Glutamatergic neuron (in vitro differentiated cells): ENCODE measurements at regions not wholly inside any gene's neighbourhood (a gene's known extent, or its start where the extent isn't known, plus 50 kb on each side); places are given as distances from the start of the nearest gene placed in this dataset.

Experiments used
- DNase-seq: peaks from one replicate; pipeline ENCODE4 v3.0.0; 2022
- H3K27ac Mint-ChIP-seq: one replicate; pipeline ENCODE4 v1.8.0; 2020; ENCODE audit warnings: mild to moderate bottlenecking, mixed read lengths, inconsistent platforms; ENCODE audit not compliant: unreplicated experiment
- H3K27me3 Mint-ChIP-seq: one replicate; pipeline ENCODE4 v1.8.0; 2020; ENCODE audit warnings: mild to moderate bottlenecking, moderate library complexity, mixed read lengths, inconsistent platforms; ENCODE audit not compliant: unreplicated experiment
- H3K36me3 Mint-ChIP-seq: one replicate; pipeline ENCODE4 v1.8.0; 2020; ENCODE audit warnings: mild to moderate bottlenecking, mixed read lengths, inconsistent platforms; ENCODE audit not compliant: unreplicated experiment
- H3K4me1 Mint-ChIP-seq: one replicate; pipeline ENCODE4 v1.8.0; 2020; ENCODE audit warnings: mild to moderate bottlenecking, low read depth, mixed read lengths, inconsistent platforms; ENCODE audit not compliant: unreplicated experiment
- H3K4me3 Mint-ChIP-seq: one replicate; pipeline ENCODE4 v1.8.0; 2020; ENCODE audit warnings: mild to moderate bottlenecking, mixed read lengths, inconsistent platforms; ENCODE audit not compliant: unreplicated experiment
- H3K9me3 Mint-ChIP-seq: one replicate; pipeline ENCODE4 v1.8.0; 2020; ENCODE audit warnings: mild to moderate bottlenecking, moderate library complexity, mixed read lengths, inconsistent platforms; ENCODE audit not compliant: unreplicated experiment
- CTCF ChIP-seq: fragments of 200-600 bp; sonication (generic); IDR thresholded peaks from one replicate; pipeline ENCODE4 v1.5.0; 2021; ENCODE audit not compliant: partially characterized antibody, unreplicated experiment

DNA sequence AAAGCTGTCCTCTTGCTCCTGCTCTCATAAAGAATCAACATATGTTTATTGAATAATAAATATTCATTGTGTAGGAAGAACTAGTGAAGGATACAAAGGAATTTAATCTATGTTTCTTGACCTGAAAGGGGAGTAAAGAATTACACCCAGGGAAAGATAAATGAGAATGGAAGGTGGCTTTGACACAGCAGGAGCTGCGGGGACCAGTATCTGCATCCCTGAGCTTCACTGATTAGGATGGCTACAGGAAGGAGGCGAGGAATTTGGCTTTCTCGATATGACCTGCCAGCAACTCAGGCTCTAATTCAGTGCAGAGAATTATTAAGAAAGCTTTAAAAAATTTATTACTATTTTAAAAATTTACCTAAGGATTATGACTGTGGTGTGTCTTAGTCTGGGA lies 194.6 kb downstream of the SEC23IP start:
- H3K4me1 Mint-ChIP-seq: peaks cover 26% of the 10 kb centered on the region
- H3K36me3 Mint-ChIP-seq: peaks cover 22% of the 10 kb centered on the region
- H3K4me3 Mint-ChIP-seq: no peak overlapping the region
- peak overlapping the region; percentile 96 for H3K27ac Mint-ChIP-seq
- H3K9me3 Mint-ChIP-seq: peaks cover 17% of the 10 kb centered on the region
- peaks cover 7% of the 10 kb centered on the region for H3K27me3 Mint-ChIP-seq
- no peak for DNase-seq
- TF ChIP-seq CTCF: no peak

DNA sequence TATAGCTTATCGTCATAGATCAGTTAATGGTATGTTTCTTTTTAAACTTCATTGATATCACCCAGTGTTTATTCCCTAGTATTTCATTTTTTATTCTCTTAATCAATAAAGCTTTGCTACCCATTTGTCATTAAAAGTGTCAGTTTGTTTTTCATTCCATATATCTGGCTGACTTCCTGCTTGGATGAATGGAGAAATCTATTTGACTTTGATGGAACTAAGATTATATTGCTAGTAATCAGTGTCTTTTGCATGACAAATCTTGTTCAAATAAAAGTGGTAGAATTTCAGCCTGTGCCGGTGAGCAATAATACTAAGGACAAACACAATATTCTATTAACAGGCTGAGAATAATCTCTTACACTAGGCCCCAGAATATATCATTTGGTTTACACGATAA lies 203.3 kb downstream of the SEC23IP start:
- H3K4me3 Mint-ChIP-seq: no peak overlapping the region
- no peak for DNase-seq
- no peak overlapping the region for H3K27ac Mint-ChIP-seq
- no peaks in the 10 kb centered on the region for H3K36me3 Mint-ChIP-seq
- H3K27me3 Mint-ChIP-seq: no peaks in the 10 kb centered on the region
- TF ChIP-seq CTCF: no peak
- H3K9me3 Mint-ChIP-seq: no peaks in the 10 kb centered on the region
- peaks cover 5% of the 10 kb centered on the region for H3K4me1 Mint-ChIP-seq

DNA sequence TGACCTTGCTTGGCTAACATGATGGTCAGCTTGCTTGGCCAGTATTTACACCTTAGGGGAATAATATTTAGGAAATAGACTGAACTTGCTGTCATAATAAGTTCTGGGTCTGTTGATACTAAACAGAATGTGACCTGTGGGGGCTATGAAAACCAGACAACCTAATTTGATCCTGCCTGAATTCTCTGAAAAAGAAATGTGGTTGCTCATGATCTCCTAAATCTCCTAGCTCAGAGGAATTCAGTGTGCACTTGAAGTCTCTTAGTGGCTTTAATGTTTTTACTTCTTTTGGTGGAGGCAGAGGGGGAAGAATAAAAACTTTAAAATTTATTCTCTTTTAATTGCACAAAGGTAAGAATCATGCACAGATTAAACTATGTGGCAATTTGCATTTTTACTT lies 205.2 kb downstream of the SEC23IP start:
- Mint-ChIP-seq H3K27me3 (no peaks in the 10 kb centered on the region), H3K36me3 (no peaks in the 10 kb centered on the region), H3K4me3 (no peak overlapping the region), H3K4me1 (peaks cover 11% of the 10 kb centered on the region), H3K27ac (no peak overlapping the region), H3K9me3 (no peaks in the 10 kb centered on the region)
- TF ChIP-seq CTCF: no peak
- no peak for DNase-seq

- Mint-ChIP-seq H3K36me3 (no peaks in the 10 kb centered on the region), H3K4me3 (no peak overlapping the region), H3K27me3 (no peaks in the 10 kb centered on the region), H3K4me1 (peaks cover 11% of the 10 kb centered on the region), H3K27ac (no peak overlapping the region), H3K9me3 (no peaks in the 10 kb centered on the region)
- TF ChIP-seq CTCF: no peak
- no peak for DNase-seq
Measured at GRCh38 chr10:120098232-120098930, 205.9 kb downstream of the SEC23IP start.

- no peaks in the 10 kb centered on the region for H3K36me3 Mint-ChIP-seq
- H3K9me3 Mint-ChIP-seq: no peaks in the 10 kb centered on the region
- H3K27ac Mint-ChIP-seq: no peak overlapping the region
- H3K4me1 Mint-ChIP-seq: peaks cover 16% of the 10 kb centered on the region
- H3K27me3 Mint-ChIP-seq: peaks cover 2% of the 10 kb centered on the region
- H3K4me3 Mint-ChIP-seq: no peak overlapping the region
- TF ChIP-seq CTCF: no peak
- no peak for DNase-seq
Measured at GRCh38 chr10:120103738-120104560, 211.4 kb downstream of the SEC23IP start.
